Uterus (tissue), 2 donors: ENCODE measurements at regions not wholly inside any gene's neighbourhood (a gene's known extent, or its start where the extent isn't known, plus 50 kb on each side); places are given as distances from the start of the nearest gene placed in this dataset.

Source experiments
- POLR2A ChIP-seq, 2 donors: fragments of 450-650 bp; IDR thresholded peaks; one replicate each; pipeline ENCODE4 v1.6.1; 2016; ENCODE audit warnings: antibody characterized with exemption in 2 of 2, mild to moderate bottlenecking in 1 of 2, moderate library complexity in 1 of 2
- TF ChIP-seq, protein P1 (sequence below), 4 experiments: fragments of 200-600 bp in 2 of 4; fragments of 450-650 bp in 2 of 4; sonication (generic) in 2 of 4; IDR thresholded peaks; one replicate each; pipeline ENCODE4 v1.5.1; 2016 to 2019; ENCODE audit warnings: antibody characterized with exemption in 4 of 4, mild to moderate bottlenecking in 2 of 4, moderate library complexity in 1 of 4

DNA sequence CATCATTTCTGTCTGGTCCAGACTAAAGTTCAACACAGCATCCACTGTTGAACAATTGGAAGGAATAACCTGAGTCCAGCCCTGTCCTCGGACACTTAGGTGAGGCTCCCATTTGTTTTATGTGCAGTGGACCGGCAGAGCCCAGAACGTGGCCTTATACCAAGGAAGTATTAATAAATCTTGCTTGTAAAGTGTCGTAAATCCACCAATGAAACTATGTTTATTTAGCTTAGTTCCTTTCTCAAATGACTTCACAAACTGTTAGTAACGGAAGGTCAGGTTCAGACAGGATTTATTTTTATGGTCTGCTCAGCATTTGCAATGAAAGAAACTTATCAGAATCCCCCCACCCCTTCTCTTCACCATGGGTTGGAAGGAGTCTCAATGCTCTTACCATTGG, 149.5 kb downstream of the PCSK1 start:
- TF ChIP-seq, protein P1, sequence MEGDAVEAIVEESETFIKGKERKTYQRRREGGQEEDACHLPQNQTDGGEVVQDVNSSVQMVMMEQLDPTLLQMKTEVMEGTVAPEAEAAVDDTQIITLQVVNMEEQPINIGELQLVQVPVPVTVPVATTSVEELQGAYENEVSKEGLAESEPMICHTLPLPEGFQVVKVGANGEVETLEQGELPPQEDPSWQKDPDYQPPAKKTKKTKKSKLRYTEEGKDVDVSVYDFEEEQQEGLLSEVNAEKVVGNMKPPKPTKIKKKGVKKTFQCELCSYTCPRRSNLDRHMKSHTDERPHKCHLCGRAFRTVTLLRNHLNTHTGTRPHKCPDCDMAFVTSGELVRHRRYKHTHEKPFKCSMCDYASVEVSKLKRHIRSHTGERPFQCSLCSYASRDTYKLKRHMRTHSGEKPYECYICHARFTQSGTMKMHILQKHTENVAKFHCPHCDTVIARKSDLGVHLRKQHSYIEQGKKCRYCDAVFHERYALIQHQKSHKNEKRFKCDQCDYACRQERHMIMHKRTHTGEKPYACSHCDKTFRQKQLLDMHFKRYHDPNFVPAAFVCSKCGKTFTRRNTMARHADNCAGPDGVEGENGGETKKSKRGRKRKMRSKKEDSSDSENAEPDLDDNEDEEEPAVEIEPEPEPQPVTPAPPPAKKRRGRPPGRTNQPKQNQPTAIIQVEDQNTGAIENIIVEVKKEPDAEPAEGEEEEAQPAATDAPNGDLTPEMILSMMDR (IDR thresholded peaks at IDR 0.05): no peak
- no peak for TF ChIP-seq POLR2A (IDR thresholded peaks at IDR 0.05)
